ENCODE measurements at regions not wholly inside any gene's neighbourhood (a gene's known extent, or its start where the extent isn't known, plus 50 kb on each side); places are given as distances from the start of the nearest gene placed in this dataset.

DNA sequence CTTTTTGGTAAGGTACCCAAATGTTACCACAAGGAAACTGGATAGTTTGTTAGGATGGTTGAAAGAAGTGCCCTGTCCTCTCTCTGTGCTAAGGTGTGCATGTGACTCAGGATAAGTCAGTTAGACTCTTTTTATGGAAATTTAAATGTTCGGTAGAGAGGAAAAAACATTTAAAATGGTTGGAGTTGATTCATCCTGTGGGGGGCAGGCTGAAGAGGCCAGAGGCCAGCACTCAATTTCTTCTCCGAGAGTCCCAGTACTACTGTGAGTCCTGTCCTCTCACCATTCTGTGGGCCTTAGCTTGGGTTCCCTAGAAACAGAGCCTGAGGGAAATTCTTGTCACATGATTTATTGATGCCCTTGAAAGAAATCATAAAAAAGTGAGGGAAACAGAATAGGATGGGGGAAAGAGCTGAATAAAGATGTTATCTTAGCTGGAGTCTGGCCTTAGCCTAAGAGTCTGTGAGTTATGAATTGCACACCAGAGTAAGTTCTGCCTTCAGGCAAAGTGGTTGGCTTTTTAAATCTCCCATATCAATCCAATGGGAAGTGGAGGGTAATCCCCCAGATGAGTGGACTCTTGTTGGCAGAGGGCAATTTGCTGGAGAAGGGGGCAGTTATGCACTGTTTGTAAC lies 106.5 kb upstream of the GALNT15 start:
- Histone ChIP-seq H3K4me3 (ENCODE audit: low read length) (no peak overlapping the region), H3K27me3 (ENCODE audit: insufficient read depth, low read depth, low read length) (no peaks in the 10 kb centered on the region), H4K20me1 (ENCODE audit: insufficient read depth) (no peaks in the 10 kb centered on the region), H3F3A (ENCODE audit: insufficient read depth, low read length, poor library complexity, severe bottlenecking) (no peaks in the 10 kb centered on the region), H3K27ac (ENCODE audit: low read length) (no peak overlapping the region), H2AFZ (ENCODE audit: low read depth, low read length) (no peak overlapping the region), H3K4me2 (ENCODE audit: low read length) (no peak overlapping the region), H3K9ac (ENCODE audit: low read length) (no peak overlapping the region), H3K36me3 (ENCODE audit: insufficient read depth, low read length) (no peaks in the 10 kb centered on the region), H3K9me2 (ENCODE audit: insufficient read depth, low read length) (no peaks in the 10 kb centered on the region), H3K79me2 (replicated peaks; ENCODE audit: insufficient read depth, low read length) (no peaks in the 10 kb centered on the region), H3K9me3 (ENCODE audit: low read length) (no peaks in the 10 kb centered on the region)
- TF ChIP-seq RAD21 (conservative IDR thresholded peaks at IDR 0.05) (no peak), REST (IDR thresholded peaks at IDR 0.05; ENCODE audit: borderline replicate concordance) (no peak)
- TF ChIP-seq, protein P1, sequence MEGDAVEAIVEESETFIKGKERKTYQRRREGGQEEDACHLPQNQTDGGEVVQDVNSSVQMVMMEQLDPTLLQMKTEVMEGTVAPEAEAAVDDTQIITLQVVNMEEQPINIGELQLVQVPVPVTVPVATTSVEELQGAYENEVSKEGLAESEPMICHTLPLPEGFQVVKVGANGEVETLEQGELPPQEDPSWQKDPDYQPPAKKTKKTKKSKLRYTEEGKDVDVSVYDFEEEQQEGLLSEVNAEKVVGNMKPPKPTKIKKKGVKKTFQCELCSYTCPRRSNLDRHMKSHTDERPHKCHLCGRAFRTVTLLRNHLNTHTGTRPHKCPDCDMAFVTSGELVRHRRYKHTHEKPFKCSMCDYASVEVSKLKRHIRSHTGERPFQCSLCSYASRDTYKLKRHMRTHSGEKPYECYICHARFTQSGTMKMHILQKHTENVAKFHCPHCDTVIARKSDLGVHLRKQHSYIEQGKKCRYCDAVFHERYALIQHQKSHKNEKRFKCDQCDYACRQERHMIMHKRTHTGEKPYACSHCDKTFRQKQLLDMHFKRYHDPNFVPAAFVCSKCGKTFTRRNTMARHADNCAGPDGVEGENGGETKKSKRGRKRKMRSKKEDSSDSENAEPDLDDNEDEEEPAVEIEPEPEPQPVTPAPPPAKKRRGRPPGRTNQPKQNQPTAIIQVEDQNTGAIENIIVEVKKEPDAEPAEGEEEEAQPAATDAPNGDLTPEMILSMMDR (IDR thresholded peaks at IDR 0.05; ENCODE audit: poor library complexity, severe bottlenecking), result no peak

DNA sequence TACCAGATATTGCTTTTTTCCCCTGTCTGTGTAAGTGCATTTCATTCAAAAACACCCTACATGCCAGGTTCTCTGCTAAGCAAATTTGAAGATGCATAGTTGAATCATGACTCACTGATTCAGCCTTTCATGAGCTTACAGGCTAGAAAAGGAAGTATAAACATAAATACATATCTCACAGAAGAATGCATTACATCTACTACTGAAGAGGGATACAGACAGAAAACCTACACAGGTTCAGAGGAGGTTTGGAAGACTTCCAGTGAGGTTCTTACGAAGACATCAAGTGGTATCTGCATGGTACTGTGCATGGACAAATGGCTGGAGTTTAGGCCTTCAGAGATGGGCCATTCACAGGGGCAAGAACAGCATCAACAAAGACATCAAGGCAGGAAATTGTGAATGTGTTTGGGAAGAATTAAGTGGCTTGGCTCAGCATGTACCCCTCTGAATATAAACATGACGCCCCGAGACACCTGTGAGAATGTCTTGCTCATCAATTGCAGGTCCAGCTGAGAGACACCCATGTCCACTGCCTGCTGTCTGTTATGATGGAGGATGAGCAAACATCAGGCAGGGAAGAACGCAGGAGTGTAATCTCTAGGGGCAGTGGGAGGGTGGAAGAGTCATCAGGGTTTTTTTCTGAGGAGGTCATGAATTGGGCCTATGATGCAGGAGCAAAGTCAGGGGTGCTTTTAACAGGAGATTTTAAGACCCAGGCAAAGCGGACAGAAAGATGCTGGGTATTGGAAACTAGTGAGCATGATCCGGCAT lies 105.1 kb upstream of the GALNT15 start:
- Histone ChIP-seq H3K9me2 (ENCODE audit: insufficient read depth, low read length) (no peaks in the 10 kb centered on the region), H4K20me1 (ENCODE audit: insufficient read depth) (no peaks in the 10 kb centered on the region), H3K27me3 (ENCODE audit: insufficient read depth, low read depth, low read length) (no peaks in the 10 kb centered on the region), H2AFZ (ENCODE audit: low read depth, low read length) (no peak overlapping the region), H3K4me2 (ENCODE audit: low read length) (no peak overlapping the region), H3F3A (ENCODE audit: insufficient read depth, low read length, poor library complexity, severe bottlenecking) (no peaks in the 10 kb centered on the region), H3K4me3 (ENCODE audit: low read length) (no peak overlapping the region), H3K36me3 (ENCODE audit: insufficient read depth, low read length) (no peaks in the 10 kb centered on the region), H3K27ac (ENCODE audit: low read length) (no peak overlapping the region), H3K79me2 (replicated peaks; ENCODE audit: insufficient read depth, low read length) (no peaks in the 10 kb centered on the region), H3K9ac (ENCODE audit: low read length) (no peak overlapping the region), H3K9me3 (ENCODE audit: low read length) (no peaks in the 10 kb centered on the region)
- no peak for TF ChIP-seq REST (IDR thresholded peaks at IDR 0.05; ENCODE audit: borderline replicate concordance)
